ENCODE measurements at regions not wholly inside any gene's neighbourhood (a gene's known extent, or its start where the extent isn't known, plus 50 kb on each side); places are given as distances from the start of the nearest gene placed in this dataset.

DNA sequence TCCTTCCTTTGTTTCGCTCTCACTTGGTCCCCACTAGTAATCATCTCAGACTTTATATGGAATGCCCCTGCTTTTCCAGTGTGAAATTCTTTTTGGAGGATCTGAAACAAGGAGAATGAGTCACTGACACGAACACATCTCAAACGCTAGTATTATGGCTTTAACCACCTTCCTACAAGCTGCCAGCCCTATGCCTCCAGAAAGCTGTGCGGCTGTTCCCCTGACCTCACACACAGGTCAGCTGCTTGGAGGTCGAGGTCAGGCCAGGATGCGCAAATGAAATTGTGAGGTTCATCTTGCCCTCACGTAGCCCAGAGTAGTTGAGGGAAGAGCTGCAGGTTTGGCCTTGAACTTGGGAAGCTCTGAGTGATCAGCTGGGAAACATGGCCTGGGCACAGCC lies 449.8 kb downstream of the FGF9 start (continued):
- TF ChIP-seq POLR2AphosphoS5 (IDR thresholded peaks at IDR 0.05; ENCODE audit: low read depth, low read length) (no peak), RXRA (IDR thresholded peaks at IDR 0.05; ENCODE audit: insufficient read depth, low read depth, low read length) (no peak), SP2 (IDR thresholded peaks at IDR 0.05; ENCODE audit: low read length) (no peak)
